GM21381 (cell line): ENCODE measurements at regions not wholly inside any gene's neighbourhood (a gene's known extent, or its start where the extent isn't known, plus 50 kb on each side); places are given as distances from the start of the nearest gene placed in this dataset.
"Not testable (repeated sequence)": the region's sequence is repeated elsewhere in the genome, so short reads cannot be mapped to it uniquely, and the experiment has no call there.

Experiments used
- ATAC-seq: cut with Tn5 transposase; IDR thresholded peaks from one replicate; pipeline ENCODE4 v1.9.1; 2021; ENCODE audit warnings: mild to moderate bottlenecking, moderate library complexity; ENCODE audit not compliant: unreplicated experiment

DNA sequence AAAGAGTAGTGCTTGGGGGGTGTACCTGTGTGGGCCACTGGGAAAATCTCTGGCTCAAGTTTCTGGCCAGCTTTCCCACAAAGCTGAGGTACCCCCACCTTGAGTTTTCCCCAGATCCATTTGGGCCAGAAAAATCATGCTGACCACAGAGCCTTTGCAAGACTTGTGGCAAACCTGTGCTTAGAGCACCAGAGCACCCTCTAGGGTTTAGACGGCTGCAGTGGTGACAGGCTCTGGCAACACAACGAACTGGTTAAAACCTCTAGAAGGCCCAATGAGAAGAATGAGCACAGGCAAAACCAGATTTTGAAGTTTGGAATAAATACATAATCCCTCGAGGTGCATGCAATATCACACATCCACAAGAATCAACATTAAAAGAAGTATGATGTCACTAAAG, 290.7 kb upstream of the FOLH1 start:
- no peak for ATAC-seq

DNA sequence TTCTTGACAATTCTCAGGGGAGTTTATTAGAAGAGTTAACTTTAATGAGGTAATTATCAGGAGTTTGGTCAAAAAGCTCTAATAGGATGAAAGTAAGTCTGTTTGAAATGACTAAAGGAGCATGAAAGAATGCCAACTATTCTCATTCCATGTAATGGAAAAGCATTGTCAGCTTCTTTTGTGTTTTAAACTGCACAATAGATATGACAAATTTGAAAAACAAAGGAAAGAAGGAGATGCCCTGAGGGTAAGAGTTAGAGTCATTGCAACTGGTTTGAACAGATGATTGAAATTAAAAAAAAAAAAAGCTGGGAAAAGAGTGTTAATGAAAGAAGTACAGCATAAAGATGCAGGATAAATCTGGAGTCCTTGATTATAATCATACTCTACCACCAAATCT, 296.8 kb upstream of the FOLH1 start:
- no peak for ATAC-seq

DNA sequence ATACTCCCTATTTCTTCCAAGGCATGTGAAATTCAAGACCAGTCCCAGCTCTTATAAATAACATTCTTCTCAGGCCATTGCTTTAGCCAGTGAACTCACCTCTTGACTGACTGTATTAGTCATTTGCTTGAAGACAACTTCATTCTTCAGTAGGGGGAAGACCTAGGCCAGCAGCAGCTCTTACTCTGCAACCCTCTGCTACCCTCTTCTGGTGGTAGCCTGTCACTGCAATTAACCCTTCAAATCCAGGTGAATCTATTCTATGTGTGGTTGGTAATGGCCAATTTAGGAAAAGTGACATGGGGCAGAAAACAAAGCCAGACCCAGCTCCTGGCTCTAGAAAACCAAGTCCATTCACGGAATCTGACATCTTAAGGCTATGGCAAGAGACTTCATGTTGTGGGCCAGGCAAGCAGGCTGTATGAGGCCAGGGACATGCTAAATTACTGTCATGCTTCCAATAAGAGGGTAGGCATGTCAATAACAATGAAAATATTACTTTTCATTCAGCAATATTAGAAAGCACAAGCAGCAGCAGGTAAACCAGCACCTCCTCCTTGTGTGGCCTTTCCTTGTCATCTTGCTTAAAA, 317.9 kb upstream of the FOLH1 start:
- ATAC-seq, result peak; percentile 76

DNA sequence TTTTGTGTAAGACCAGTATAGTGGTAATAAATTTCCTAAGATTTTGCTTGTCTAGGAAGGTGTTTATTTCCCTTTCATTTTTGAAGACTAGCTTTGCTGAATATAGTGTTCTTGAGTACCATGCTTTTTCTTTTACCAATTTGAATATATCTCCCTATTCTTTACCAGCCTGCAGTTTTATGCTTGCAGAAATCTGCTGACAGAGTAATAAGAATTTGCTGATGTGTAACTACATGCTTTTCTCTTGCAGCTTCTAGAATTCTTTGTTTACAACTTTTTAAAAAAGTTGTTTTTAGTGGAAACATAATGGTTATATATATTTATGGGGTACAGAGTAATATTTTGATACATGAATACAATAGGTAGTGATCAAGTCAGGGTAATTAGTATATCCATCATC, 324.8 kb upstream of the FOLH1 start:
- ATAC-seq, result no peak

DNA sequence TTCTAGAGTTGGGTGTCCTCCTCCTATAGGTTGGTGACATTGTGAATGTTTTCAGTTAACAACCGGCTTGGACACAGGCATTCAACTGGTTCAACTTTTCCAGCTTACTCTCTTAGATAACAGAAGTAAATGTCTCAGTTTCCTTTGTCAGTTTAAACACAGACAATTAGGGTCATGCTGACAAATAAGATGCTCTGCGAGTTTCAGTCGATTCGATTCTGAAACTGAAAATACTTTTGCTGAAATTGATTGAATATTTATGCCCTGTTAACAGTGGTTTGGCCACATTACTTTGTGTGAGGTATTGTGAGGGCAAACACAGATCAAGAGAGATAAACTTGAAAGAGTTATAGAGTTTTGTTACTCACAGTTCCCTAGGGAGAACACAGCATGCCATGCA, 330.5 kb upstream of the FOLH1 start:
- ATAC-seq, result not testable (repeated sequence)

DNA sequence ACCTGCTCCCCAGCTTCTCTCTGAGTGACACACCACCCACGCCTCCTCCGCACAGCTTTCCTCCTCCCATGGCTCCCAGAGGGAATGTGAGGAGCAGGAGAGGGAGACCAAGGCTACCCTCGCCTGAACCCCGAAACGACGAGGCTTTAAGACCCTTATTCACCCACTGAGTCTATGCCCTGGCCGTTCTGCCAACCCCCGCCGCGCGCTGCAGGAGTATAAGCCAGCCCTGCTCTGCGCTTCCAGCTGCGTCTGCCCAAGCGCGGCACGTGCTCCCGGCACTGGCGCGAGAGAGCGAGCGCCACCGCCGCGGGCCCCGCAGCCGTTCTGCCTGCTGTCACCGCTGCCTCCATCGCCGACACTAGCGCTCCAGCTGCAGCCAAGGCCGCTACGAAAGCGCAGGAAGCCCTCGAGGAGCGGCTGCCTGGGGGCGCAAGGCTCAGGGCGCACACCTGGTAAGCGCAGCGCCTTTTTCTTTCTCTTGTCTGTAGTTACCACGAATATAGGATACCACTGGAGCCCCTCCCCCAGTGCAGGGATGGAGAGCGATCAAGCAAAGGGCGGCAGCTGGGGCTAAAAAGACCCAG, 350.0 kb upstream of the FOLH1 start:
- not testable (repeated sequence) for ATAC-seq

DNA sequence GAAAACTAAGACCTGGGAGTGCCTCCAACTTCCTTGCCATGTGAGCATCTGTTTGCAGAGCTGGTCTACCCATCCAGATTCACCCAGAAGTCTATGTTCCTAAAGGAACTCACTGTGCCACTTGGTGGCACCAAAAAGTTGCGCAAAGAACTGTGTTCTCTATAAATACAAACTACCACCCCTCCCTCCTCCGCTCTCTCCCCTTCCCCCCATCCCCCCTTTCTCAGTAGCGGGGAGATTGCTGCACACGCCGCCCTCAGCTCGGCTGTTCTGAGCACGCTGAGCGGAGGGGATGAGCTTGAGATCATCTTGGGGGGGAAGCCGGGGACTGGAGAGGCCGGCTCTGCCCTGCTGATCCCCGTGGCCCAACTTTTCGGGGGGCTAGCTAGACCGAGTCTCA, 352.2 kb upstream of the FOLH1 start:
- ATAC-seq, result not testable (repeated sequence)

DNA sequence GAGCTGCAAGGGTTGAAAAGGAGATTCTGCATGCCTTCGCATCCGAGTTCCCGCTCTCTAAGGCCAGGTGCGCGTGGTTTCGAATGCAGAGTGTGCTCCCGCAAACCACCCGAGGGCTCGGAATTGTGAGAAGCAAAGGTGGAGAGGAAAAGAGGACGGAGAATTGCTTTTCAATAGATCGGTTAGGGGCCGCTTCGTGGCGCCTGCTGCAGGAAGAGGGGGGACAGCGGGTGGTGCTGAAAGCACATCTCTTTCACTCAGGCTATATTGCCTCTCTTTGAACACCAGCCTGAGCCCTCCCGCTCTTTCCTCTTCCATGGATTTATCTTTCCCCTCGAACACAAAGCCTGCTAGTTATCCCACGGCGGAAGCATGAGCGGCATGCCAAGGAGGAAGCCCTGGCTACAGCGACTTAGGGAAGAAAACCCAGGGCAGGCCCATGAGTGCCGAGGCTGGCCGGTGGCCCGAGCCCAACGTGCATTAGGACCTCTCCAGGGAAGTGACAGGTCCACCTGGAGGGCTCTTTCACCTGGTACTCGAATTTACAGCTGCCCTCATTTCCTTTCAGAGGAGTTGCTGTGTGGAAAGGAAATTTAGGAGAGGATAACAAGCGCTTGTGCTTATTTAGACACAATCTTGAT, 353.0 kb upstream of the FOLH1 start:
- not testable (repeated sequence) for ATAC-seq

DNA sequence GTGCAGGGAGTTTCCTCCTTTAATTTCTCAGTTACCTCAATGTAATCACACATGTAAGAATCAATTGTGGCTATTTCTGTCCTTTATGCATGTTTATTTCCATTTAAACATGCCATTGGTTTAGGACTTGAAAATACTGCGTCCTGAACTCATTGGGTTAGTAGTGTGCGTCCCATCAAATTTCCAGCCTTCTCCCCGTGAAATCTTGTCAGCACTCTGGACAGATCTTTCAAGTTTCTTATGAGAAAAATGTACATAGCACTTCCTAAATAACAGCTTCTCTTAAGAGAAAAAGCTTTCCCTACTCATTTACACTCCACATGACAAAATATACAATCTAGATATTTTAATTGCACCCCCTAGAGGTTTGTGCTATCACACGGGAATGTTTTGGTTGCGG, 353.9 kb upstream of the FOLH1 start:
- not testable (repeated sequence) for ATAC-seq

DNA sequence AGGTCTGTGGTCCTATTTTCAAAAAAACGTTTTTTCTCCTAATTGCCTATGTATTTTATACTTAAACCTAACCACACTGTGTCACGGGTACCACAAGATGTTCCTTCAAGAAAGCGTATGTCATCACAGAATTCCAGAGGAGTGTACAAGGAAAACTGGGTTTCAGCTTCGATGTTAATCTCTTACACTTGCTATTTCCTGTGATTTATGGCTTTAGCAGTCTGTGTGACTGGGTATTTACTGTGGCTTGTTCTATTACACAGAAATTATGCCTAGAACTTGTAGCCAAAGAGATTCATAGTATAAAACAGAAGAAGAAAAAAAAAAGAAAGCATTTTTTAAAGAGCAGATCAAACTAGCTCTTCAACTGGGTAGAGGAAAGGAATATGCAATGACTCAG, 371.1 kb upstream of the FOLH1 start:
- ATAC-seq, result not testable (repeated sequence)

DNA sequence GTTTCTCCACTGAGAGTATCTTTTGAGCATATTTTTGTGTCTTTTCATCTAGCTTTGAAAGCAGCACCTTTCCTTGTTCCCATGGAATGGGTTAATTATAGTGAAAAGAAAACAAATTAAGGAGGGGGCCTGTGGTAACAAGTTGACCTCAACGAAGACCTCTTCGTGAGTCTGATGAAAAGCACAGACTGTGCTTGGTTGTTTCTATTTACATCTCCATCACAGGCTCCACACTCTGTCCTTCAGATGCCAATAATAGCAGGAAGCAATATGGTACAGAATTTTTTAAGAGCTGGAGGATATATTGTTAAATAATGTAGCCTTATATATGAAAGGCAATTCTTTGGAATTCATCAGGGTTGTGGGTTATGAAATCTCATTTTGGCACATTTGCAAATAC, 366.7 kb upstream of the OR4C13 start:
- ATAC-seq, result not testable (repeated sequence)

DNA sequence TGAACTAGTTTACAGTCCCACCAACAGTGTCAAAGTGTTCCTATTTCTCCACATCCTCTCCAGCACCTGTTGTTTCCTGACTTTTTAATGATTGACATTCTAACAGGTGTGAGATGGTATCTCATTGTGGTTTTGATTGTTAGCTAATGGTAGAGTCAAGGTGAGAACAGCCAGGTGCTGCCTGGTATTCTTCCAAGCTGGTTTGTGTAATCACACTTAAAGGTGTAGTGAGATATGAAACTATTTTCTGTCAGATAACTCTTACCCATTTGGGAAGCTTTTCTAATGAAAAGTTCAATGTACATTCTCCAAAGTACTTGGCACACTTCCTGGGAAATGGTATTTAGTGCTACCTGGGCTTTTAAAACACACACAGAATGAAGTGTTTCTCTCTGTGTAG, 343.3 kb upstream of the OR4C13 start:
- ATAC-seq, result not testable (repeated sequence)

DNA sequence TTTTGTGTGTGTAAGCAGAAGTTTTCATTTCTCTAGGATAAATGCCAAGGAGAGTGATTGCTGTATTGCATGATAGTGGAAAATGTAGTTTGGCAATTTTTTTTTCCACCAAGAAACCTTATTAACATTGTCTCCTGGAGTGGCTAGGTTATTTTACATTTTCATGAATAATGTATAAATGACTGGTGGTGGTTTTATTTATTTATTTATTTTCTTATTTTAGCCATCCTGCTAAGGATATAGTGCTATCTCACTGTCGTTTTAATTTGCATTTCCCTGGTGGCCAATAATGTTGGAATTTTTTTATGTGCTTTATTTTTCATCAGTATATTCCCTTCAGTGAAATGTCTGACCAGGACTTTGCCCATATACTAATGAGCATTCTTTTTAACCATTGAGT, 328.3 kb upstream of the OR4C13 start:
- not testable (repeated sequence) for ATAC-seq

DNA sequence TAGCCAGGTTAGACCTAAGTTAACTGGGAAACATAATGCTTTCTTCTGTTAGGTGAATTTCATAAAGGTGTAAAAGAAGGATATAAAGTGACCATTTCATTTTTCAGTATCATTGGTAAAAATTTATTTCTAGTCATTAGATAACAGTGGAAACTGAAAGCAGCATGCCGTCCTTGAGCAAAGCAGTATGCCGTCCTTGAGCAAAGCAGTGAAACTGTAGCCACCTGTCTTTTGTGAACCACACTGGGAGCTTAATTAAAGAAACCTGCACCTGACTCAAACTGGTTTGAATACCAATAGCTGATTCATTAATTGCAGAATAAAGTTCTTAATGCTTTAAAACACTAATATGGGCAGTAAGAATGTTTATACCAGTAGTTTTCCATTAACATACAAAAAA, 281.5 kb upstream of the OR4C13 start:
- not testable (repeated sequence) for ATAC-seq

DNA sequence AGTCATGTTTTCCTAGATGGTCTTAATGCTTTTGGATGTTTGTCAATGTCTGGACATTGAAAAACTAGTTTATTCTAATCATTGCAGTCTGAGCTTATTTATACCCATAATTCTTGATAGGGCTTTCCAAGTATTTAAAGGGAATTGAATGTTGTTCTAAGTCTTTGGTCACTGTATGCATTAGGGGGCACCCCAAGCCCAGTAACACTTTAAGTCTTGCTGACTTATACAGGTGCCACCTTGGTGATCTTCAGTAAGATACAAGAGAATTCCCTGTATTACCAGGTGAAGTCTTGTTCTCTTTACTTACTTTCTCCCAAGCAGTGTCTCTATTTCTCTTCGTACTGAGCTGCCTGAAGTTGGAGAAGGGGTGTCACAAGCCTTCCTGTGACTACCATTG, 250.1 kb upstream of the OR4C13 start:
- ATAC-seq, result not testable (repeated sequence)

DNA sequence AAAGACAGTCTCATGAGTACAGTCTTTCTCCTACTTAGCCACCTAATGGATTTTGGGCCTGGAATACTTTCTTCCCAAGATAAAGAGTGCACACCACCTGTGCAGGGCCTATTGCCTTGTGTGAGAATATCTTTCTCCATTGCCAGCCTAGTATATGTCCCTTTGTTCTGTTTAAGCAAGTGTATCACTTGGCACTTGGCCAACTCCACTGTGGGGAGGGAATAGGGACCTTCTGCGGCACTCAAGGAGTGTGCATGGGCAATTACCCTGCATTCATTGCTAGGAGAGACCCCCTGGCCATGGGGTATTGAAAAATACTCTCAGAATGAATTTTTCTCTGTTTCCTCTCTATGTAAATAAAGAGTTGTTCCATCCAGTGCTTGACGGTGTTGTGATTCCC, 201.7 kb upstream of the OR4C13 start:
- not testable (repeated sequence) for ATAC-seq

DNA sequence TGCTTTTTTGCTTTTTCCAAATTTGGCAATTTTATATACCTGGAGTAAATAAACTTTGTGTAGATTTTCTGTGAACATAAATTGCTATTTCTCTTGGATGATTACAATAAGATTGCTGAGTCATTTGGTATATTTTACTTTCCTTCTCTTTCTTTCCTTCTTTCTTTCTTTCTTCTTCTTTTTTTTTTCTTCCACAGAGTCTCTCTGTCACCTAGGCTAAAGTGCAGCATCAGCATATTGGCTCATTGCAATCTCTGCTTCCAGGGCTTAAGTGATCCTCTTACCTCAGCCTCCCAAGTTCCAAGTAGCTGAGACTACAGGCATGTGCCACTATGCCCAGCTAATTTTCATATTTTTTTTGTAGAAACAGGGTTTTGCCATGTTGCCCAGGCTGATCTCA, 201.2 kb upstream of the OR4C13 start:
- not testable (repeated sequence) for ATAC-seq

DNA sequence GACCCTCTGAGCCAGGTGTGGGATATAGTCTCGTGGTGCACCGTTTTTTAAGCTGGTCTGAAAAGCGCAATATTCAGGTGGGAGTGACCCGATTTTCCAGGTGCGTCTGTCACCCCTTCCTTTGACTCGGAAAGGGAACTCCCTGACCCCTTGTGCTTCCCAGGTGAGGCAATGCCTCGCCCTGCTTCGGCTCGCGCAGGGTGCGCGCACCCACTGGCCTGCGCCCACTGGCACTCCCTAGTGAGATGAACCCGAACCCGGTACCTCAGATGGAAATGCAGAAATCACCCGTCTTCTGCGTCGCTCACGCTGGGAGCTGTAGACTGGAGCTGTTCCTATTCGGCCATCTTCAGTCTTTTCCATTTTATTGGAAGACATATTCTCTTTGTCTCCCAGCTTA, 171.4 kb upstream of the OR4C13 start:
- ATAC-seq, result not testable (repeated sequence)

DNA sequence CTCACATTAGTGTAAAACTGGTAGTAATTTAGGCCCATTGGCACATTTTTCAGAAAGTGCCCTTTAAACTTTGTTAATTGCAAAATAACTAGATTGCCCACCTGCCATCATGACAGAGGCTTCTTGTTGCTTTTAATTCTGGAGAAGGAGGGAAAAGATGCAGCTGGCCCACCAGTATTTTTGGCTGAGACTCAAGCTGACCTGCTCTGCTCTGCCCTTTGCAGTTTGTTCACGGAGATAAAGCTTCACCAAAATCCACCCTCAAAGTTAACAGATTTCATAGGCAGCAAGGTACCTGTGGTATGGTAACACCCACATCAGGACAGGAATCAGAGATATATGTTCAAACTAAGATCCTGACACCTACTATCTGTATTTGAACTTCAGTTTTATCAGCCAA, 170.2 kb upstream of the OR4C13 start:
- not testable (repeated sequence) for ATAC-seq

DNA sequence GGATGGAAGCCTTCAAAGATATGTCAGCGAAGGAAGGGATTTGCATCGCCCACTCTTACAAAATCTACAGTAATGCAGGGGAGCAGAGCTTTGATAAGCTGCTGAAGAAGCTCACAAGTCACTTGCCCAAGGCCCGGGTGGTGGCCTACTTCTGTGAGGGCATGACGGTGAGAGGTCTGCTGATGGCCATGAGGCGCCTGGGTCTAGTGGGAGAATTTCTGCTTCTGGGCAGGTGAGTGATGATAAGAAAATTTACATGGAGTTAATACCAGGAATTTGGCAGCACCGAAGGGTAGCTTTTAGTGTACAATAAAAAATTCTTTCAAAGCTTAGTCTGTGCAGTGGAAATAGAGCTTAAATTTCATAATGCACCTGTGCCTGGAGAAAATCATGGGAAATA, 168.3 kb upstream of the OR4C13 start:
- not testable (repeated sequence) for ATAC-seq

DNA sequence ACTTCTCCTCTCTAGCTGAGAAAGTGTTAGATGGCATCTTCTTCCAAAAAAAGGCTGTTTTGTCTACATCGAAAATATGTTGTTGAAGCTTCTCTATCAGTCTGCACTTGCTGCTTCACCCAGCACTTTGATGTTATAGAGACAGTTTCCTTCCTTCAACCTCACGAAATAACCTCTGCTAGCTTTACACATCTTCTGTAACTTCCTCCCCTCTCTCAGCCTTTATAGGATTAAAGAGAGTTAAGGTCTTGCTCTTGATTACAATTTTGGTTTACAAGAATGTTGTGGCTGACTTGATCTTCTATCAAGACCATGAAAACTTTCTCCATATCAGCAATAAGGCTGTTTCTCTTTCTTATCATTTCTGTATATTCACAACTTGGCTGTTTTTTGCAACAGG, 162.4 kb upstream of the OR4C13 start:
- ATAC-seq, result not testable (repeated sequence)

DNA sequence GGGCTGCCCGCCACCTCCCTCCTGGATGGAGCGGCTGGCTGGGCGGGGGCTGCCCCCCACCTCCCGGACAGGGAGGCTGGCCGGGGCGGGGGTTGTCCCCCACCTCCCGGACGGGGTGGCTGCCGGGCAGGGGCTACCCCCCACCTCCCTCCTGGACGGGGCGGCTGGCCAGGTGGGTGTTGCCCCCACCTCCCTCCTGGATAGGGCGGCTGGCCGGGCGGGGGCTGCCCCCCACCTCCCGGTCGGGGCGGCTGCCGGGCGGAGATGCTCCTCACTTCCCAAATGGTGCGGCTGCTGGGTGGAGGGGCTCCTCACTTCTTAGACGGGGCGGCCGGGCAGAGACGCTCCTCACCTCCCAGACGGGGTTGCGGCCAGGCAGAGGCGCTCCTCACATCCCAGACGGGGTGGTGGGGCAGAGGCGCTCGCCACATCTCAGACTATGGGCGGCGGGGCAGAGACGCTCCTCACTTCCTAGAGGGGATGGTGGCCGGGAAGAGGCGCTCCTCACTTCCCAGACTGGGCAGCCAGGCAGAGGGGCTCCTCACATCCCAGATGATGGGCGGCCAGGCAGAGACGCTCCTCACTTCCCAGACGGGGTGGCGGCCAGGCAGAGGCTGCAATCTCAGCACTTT, 153.9 kb upstream of the OR4C13 start:
- not testable (repeated sequence) for ATAC-seq
